HepG2 (cell line): ENCODE measurements at regions not wholly inside any gene's neighbourhood (a gene's known extent, or its start where the extent isn't known, plus 50 kb on each side); places are given as distances from the start of the nearest gene placed in this dataset.

Source experiments
- ATAC-seq: fragments of 200-7000 bp; cut with Tn5 transposase; 3 replicates; pipeline ENCODE4 v1.9.1; 2020; ENCODE audit warnings: mild to moderate bottlenecking, moderate library complexity
- BruUV-seq: library from RNA; stranded (reverse); fragments of 400-500 nt; replicated peaks from 2 replicates; lab custom pipeline; 2021; lab: Mats Ljungman, UMichigan
- CTCF ChIA-PET: fragments of 300-600 bp; formaldehyde crosslinking; extraction: SDS; loops from one replicate; lab custom pipeline; 2021; ENCODE audit warnings: low total read pairs, inconsistent platforms, low intra/inter-chr PET ratio; lab: Yijun Ruan, JAX
- POLR2A ChIA-PET: fragments of 350-600 bp; sonication (Branson Sonifier 250); formaldehyde crosslinking; loops from one replicate; lab custom pipeline; 2020; ENCODE audit warnings: antibody characterized with exemption, inconsistent platforms; lab: Yijun Ruan, JAX
- DNase-seq: peaks from one replicate; pipeline ENCODE4 v3.0.0-alpha.2; 2015; ENCODE audit warnings: low spot score
- FAIRE-seq: peaks from 3 replicates; lab custom pipeline; 2011; peaks lifted over from hg19 to GRCh38; lab: Jason Lieb, UNC
- H2AFZ ChIP-seq: one replicate; pipeline ENCODE4 v1.6.1; 2011; ENCODE audit warnings: low read length, inconsistent platforms
- H3K27ac ChIP-seq: fragments of 300-600 bp; 3 replicates; pipeline ENCODE4 v1.8.0; 2011; ENCODE audit warnings: mixed run types, mild to moderate bottlenecking, mixed read lengths, low read length, inconsistent platforms; ENCODE audit not compliant: insufficient read depth; ENCODE audit errors: extremely low read length
- H3K27me3 ChIP-seq, 2 experiments: fragments of 200-600 bp in 1 of 2; 2 replicates in 1 of 2; 3 replicates in 1 of 2; pipeline versions ENCODE4 v1.6.0 to v1.8.0; 2011; ENCODE audit warnings: low read length in 2 of 2, mild to moderate bottlenecking in 2 of 2, moderate library complexity in 2 of 2, inconsistent platforms in 1 of 2; ENCODE audit not compliant: insufficient read depth in 2 of 2, control insufficient read depth in 1 of 2
- H3K36me3 ChIP-seq, 2 experiments: fragments of 200-600 bp in 1 of 2; replicated peaks in 1 of 2; 2 replicates in 1 of 2; 3 replicates in 1 of 2; pipeline versions ENCODE4 v1.5.1 to v1.8.0; 2011; ENCODE audit warnings: low read length in 2 of 2, inconsistent platforms in 1 of 2; ENCODE audit not compliant: insufficient read depth in 2 of 2, control insufficient read depth in 1 of 2
- H3K4me1 ChIP-seq: 2 replicates; pipeline ENCODE4 v1.5.1; 2012; ENCODE audit warnings: low read length, inconsistent platforms; ENCODE audit not compliant: insufficient read depth
- H3K4me2 ChIP-seq: 2 replicates; pipeline ENCODE4 v1.6.0; 2011; ENCODE audit warnings: low read depth, low read length, inconsistent platforms
- H3K4me3 ChIP-seq, 3 experiments: fragments of 200-600 bp in 1 of 3; sonication (generic), shearing (Covaris generic) in 1 of 3; replicated peaks in 1 of 3; 2 replicates each; pipeline ENCODE4 v1.5.1; 2011 to 2016; ENCODE audit warnings: low read length in 3 of 3, inconsistent platforms in 2 of 3, low read depth in 2 of 3, mild to moderate bottlenecking in 2 of 3, control low read depth in 1 of 3, mixed read lengths in 1 of 3; ENCODE audit not compliant: insufficient read depth in 1 of 3
- H3K79me2 ChIP-seq: one replicate; pipeline ENCODE4 v1.6.1; 2011; ENCODE audit warnings: low read length, inconsistent platforms; ENCODE audit not compliant: insufficient read depth
- H3K9ac ChIP-seq: 2 replicates; pipeline ENCODE4 v1.6.0; 2011; ENCODE audit warnings: mild to moderate bottlenecking, low read depth, low read length, inconsistent platforms; ENCODE audit not compliant: insufficient read depth
- H3K9me3 ChIP-seq: 2 replicates; pipeline ENCODE4 v1.5.1; 2012; ENCODE audit warnings: mild to moderate bottlenecking, low read length
- H4K20me1 ChIP-seq: 2 replicates; pipeline ENCODE4 v1.6.0; 2011; ENCODE audit warnings: inconsistent platforms, mild to moderate bottlenecking, low read length, moderate library complexity; ENCODE audit not compliant: insufficient read depth
- CSRNP2 ChIP-seq: sonication (generic); formaldehyde crosslinking; conservative IDR thresholded peaks from 2 replicates; pipeline ENCODE4 v1.8.0; 2022; ENCODE audit warnings: low read depth, missing genetic modification reagents
- NFYB ChIP-seq: sonication (generic); formaldehyde crosslinking; IDR thresholded peaks from 2 replicates; pipeline ENCODE4 v1.4.0; 2020; ENCODE audit warnings: missing genetic modification reagents
- NKX3-1 ChIP-seq: sonication (generic); formaldehyde crosslinking; IDR thresholded peaks from 2 replicates; pipeline ENCODE4 v1.5.0; 2020; ENCODE audit warnings: missing genetic modification reagents
- THAP8 ChIP-seq: sonication (generic); formaldehyde crosslinking; IDR thresholded peaks from 2 replicates; pipeline ENCODE4 v1.5.1; 2020; ENCODE audit warnings: missing genetic modification reagents, mild to moderate bottlenecking, borderline replicate concordance
- ZBTB21 ChIP-seq: sonication (generic); formaldehyde crosslinking; IDR thresholded peaks from 2 replicates; pipeline ENCODE4 v1.4.0; 2020; ENCODE audit warnings: missing genetic modification reagents
- ZNF276 ChIP-seq: sonication (generic); formaldehyde crosslinking; IDR thresholded peaks from 2 replicates; pipeline ENCODE4 v1.4.0; 2020; ENCODE audit warnings: mild to moderate bottlenecking, low read depth, missing genetic modification reagents
- ZNF30 ChIP-seq: sonication (generic); formaldehyde crosslinking; IDR thresholded peaks from 2 replicates; pipeline ENCODE4 v1.5.0; 2020; ENCODE audit warnings: mild to moderate bottlenecking, missing genetic modification reagents
- ZNF496 ChIP-seq: sonication (generic); formaldehyde crosslinking; IDR thresholded peaks from 2 replicates; pipeline ENCODE4 v1.8.1; 2023; ENCODE audit warnings: mild to moderate bottlenecking, moderate library complexity, missing genetic modification reagents; ENCODE audit not compliant: insufficient replicate concordance
- ZNF652 ChIP-seq: IDR thresholded peaks from 2 replicates; pipeline ENCODE4 v1.6.1; 2016; ENCODE audit warnings: low read depth, borderline replicate concordance
- ZNF660 ChIP-seq: sonication (generic); formaldehyde crosslinking; IDR thresholded peaks from 2 replicates; pipeline ENCODE4 v1.5.1; 2020; ENCODE audit warnings: mild to moderate bottlenecking, low read depth, missing genetic modification reagents, borderline replicate concordance
- ZNF704 ChIP-seq: sonication (generic); formaldehyde crosslinking; IDR thresholded peaks from 2 replicates; pipeline ENCODE4 v1.8.1; 2023; ENCODE audit warnings: mild to moderate bottlenecking, inconsistent platforms, moderate library complexity, missing genetic modification reagents, borderline replicate concordance
- WGBS: methylation state at CpG from one replicate; pipeline ENCODE4 v1.1.6; 2017; ENCODE audit warnings: low lambda C conversion rate; 5-methylcytosine and 5-hydroxymethylcytosine counted together
- in situ Hi-C: cut with HindIII; loops from 2 replicates; pipeline ENCODE4 v1.10.0; 2017; ENCODE audit warnings: low pct_unique_long_range_greater_than_20kb; ENCODE audit not compliant: extremely low pct_ligation_motif_present
- intact Hi-C: fragments of 100-400 bp; cut with micrococcal nuclease; formaldehyde crosslinking; loops from one replicate; pipeline ENCODE4 v1.10.0; 2022; ENCODE audit not compliant: unreplicated experiment

- Histone ChIP-seq H3K9me3 (no peaks in the 10 kb centered on the region), H3K27ac (no peak overlapping the region), H3K4me2 (no peak overlapping the region), H4K20me1 (no peaks in the 10 kb centered on the region), H3K4me1 (no peaks in the 10 kb centered on the region), H3K9ac (no peak overlapping the region), H3K27me3 (no peaks in the 10 kb centered on the region; a peak in 1 of 5 replicates)
- in situ Hi-C loops (loop anchor here (5.0 kb wide), 1 partner anchor 152 kb away; no protein-coding TSS in a partner anchor), intact Hi-C loops (no loop called here)
- BruUV-seq = no TSS peak
- ATAC-seq (no peak), FAIRE-seq (no peak), DNase-seq (no peak)
- POLR2A ChIA-PET = no interaction called here
- TF ChIP-seq ZBTB21 (no peak), ZNF276 (CRISPR knock-in tag) (no peak), ZNF652 (CRISPR knock-in tag) (no peak), THAP8 (CRISPR knock-in tag) (no peak), ZNF496 (no peak)
- TF ChIP-seq, all 625 proteins: peak for 0
- WGBS = 89% methylated on average over 1 of the region's 1 CpG
- Histone ChIP-seq H3K4me3 (no peak overlapping the region), H3K36me3 (no peaks in the 10 kb centered on the region), H2AFZ (no peak overlapping the region), H3K79me2 (no peaks in the 10 kb centered on the region)
- CTCF ChIA-PET = no interaction called here
These were observed 181.1 kb upstream of the SPRY1 start for GRCh38 chr4:123215536-123215935.

- no peaks in the 10 kb centered on the region for H3K79me2 ChIP-seq
- no peak overlapping the region for H3K27ac ChIP-seq
- FAIRE-seq (no peak), DNase-seq (no peak), ATAC-seq (no peak)
- no peak for TF ChIP-seq ZNF30 (CRISPR knock-in tag)
- no peak for TF ChIP-seq NFYB (CRISPR knock-in tag)
- no peak for TF ChIP-seq NKX3-1
- no peak for TF ChIP-seq CSRNP2 (CRISPR knock-in tag)
- no peak for TF ChIP-seq ZNF660 (CRISPR knock-in tag)
- TF ChIP-seq ZNF704 = no peak
- H3K4me1 ChIP-seq = no peaks in the 10 kb centered on the region
- H3K9ac ChIP-seq = no peak overlapping the region
- no peaks in the 10 kb centered on the region for H4K20me1 ChIP-seq
- ChIA-PET CTCF (no interaction called here), POLR2A (no interaction called here)
- no TSS peak for BruUV-seq
- H3K9me3 ChIP-seq = no peaks in the 10 kb centered on the region
- intact Hi-C loops (no loop called here), in situ Hi-C loops (loop anchor here (5.0 kb wide), 1 partner anchor 151 kb away; no protein-coding TSS in a partner anchor)
- no peak overlapping the region for H3K4me2 ChIP-seq
- WGBS = 77% methylated on average over 1 of the region's 1 CpG
- no peak overlapping the region for H3K4me3 ChIP-seq
- H3K27me3 ChIP-seq = no peaks in the 10 kb centered on the region; a peak in 1 of 5 replicates
- no peak overlapping the region for H2AFZ ChIP-seq
- no peaks in the 10 kb centered on the region for H3K36me3 ChIP-seq
These were observed 180.1 kb upstream of the SPRY1 start for GRCh38 chr4:123216543-123216942.
